Uterus (tissue), 2 donors: ENCODE measurements at regions not wholly inside any gene's neighbourhood (a gene's known extent, or its start where the extent isn't known, plus 50 kb on each side); places are given as distances from the start of the nearest gene placed in this dataset.

ENCODE experiments used
- CTCF ChIP-seq, 4 experiments: fragments of 200-600 bp in 2 of 4; fragments of 450-650 bp in 2 of 4; sonication (generic) in 2 of 4; IDR thresholded peaks; one replicate each; pipeline ENCODE4 v1.5.1; 2016 to 2019; ENCODE audit warnings: antibody characterized with exemption in 4 of 4, mild to moderate bottlenecking in 2 of 4, moderate library complexity in 1 of 4
- POLR2A ChIP-seq, 2 donors: fragments of 450-650 bp; IDR thresholded peaks; one replicate each; pipeline ENCODE4 v1.6.1; 2016; ENCODE audit warnings: antibody characterized with exemption in 2 of 2, mild to moderate bottlenecking in 1 of 2, moderate library complexity in 1 of 2

- TF ChIP-seq POLR2A (IDR thresholded peaks at IDR 0.05): no peak
- TF ChIP-seq CTCF (IDR thresholded peaks at IDR 0.05): no peak
Observed at GRCh38 chr10:4306871-4307270, 519.1 kb upstream of the AKR1E2 start.
